ENCODE measurements at regions not wholly inside any gene's neighbourhood (a gene's known extent, or its start where the extent isn't known, plus 50 kb on each side); places are given as distances from the start of the nearest gene placed in this dataset.

DNA sequence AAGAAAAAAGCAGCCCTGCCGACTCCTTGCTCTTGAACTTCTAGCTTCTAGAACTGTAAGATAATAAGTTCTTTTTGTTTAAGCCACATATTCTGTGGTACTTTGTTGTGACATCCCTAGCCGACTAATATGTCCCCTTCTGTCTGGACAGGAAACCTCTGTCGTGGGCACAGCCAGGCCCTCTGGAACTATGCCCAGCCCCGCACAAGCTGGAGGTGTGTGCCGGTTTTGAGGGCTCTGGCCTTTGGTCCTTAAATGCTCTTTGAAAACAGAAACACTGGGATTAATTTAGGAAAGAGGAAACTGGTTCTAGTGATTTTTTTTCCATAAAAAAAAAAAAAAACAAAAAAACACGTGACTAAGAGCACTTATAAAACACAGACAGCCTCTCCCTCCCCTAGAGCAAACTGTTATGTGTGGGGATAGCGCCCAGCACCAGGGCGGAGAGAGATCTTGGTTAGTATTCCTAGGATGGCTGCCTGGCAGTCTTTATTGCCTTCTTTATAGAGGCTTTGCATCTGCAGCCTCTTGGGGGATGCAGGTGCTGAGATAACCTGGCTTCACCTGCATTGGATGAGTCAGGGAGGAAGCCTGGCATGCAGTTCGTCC is 244.3 kb downstream of the NFATC2 start:
- in situ Hi-C loops (cut with MboI; ENCODE audit: low sequenced_read_pairs): no loop called here
- peaks cover 5% of the 10 kb centered on the region; the same call in 1 of the 2 replicates for H3K9me3 ChIP-seq
- no peak overlapping the region for H3K4me3 ChIP-seq
- no peaks in the 10 kb centered on the region for H3K4me1 ChIP-seq
- no peaks in the 10 kb centered on the region for H3K36me3 ChIP-seq (replicated peaks)
- no peak for DNase-seq (ENCODE audit: low spot score in 2 of 2)
- 0 out of 2 replicates have a peak, but pooled peaks cover 2% of the 10 kb centered on the region for H3K27me3 ChIP-seq (ENCODE audit: low read depth)

DNA sequence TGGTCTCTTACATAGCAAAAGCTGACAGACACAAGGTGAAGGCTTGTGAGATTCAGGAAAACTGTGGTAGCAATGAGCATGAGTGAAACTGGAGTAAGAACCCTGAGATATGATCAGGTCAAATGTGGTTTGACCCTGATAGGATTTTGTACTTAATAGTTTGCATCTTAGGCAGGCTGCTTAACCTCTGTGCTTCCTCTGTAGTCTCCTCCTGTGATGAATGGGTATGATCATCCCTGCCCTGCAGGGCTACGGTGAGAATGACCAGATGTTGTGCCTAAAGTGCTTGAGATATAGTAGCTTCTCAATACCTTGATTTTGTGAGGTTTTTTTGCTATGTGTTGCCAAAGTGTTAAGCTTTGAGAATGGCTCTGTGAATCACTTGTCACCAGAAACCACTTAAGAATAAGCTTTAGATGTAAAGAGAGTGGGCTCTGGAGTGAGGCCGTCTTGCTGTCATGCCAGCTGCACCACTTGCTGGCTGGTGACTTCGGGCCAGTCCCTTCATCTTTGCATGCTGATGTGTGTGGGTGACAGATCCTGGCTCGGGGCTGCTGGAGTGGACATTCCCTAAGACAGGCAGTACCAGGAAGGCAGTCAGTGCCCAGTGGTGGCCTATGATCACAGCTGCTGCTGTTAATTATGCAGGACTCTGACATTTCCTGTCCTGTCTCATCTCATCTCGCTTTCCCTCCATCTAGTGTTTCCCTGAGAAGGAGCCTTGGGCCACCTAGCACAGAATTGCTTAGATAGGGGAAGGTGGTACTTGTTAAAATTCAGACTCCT is 254.7 kb downstream of the NFATC2 start:
- Histone ChIP-seq H3K4me3 (no peak overlapping the region), H3K27me3 (ENCODE audit: low read depth) (peaks cover 2% of the 10 kb centered on the region; the same call in 1 of the 2 replicates), H3K4me1 (no peaks in the 10 kb centered on the region), H3K36me3 (replicated peaks) (no peaks in the 10 kb centered on the region), H3K9me3 (no peaks in the 10 kb centered on the region; the same call in 1 of the 2 replicates)
- in situ Hi-C loops (cut with MboI; ENCODE audit: low sequenced_read_pairs): no loop called here
- no peak for DNase-seq (ENCODE audit: low spot score in 2 of 2)

DNA sequence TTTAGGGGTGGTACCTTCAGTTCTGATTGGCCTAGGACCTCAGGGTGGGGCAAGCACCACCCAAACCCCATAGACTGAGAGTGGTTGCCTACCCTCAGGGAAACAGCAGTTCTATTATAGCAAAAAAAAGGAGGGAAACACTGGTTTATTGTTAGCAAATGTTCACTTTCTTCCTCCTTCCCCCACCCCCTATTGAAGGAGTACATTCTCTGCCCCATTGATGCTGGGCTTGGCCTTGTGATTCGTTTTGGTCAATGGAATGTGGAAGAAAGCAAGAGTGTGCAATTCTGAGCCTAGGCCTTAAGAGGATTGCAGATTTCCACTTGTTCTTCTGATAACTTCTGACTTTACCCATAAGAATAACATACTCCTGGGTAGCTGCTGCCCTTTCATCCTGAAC is 255.8 kb downstream of the NFATC2 start:
- DNase-seq (ENCODE audit: low spot score in 2 of 2): no peak
- Histone ChIP-seq H3K4me3 (no peak overlapping the region), H3K4me1 (no peaks in the 10 kb centered on the region), H3K9me3 (no peaks in the 10 kb centered on the region; the same call in 1 of the 2 replicates), H3K36me3 (replicated peaks) (no peaks in the 10 kb centered on the region), H3K27me3 (ENCODE audit: low read depth) (peaks cover 2% of the 10 kb centered on the region; the same call in 1 of the 2 replicates)
- in situ Hi-C loops (cut with MboI; ENCODE audit: low sequenced_read_pairs): no loop called here

DNA sequence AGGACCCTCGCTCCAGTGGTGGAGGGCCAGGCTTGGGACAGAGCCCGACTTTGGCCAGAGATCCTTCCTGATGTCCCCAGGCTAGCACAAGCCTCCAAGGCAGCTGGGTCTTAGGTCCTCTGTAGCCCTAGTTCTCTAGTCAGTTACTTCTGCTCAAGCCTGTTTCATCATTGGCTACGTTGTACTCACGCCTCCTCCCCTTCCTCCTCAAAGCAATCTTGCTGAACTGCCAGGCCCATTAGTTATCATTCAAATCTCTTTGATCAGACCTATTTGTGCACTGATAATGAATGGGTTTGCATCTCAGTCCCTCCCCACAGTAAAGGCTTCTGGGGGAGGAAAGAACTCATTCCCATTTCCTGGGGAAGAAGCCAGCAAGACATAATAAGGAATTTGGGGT is 256.8 kb downstream of the NFATC2 start:
- in situ Hi-C loops (cut with MboI; ENCODE audit: low sequenced_read_pairs): no loop called here
- no peaks in the 10 kb centered on the region for H3K36me3 ChIP-seq (replicated peaks)

DNA sequence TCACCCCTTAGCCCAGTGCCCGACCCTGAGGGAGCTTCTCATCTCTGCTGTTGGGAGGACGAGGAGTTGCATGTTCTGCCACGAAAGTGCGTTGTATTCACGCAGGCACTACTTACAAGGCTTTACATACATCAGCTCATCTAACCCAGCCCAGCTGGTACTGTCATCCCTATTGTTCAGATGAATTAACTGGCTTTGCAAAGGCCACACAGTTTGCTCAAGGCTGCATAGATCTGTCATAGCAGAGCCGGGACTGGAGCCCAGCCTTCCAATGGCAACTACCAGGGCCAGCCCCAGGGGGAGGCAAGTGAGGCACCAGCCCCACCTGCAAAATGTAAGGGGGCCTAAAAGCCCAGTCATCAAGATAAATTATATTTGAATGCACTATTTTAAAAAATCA is 257.6 kb downstream of the NFATC2 start:
- DNase-seq (ENCODE audit: low spot score in 2 of 2): no peak
- H3K4me1 ChIP-seq: no peaks in the 10 kb centered on the region
- no peaks in the 10 kb centered on the region for H3K36me3 ChIP-seq (replicated peaks)
- H3K9me3 ChIP-seq: no peaks in the 10 kb centered on the region; the same call in 1 of the 2 replicates
- H3K27me3 ChIP-seq (ENCODE audit: low read depth): peaks cover 2% of the 10 kb centered on the region
- no peak overlapping the region for H3K4me3 ChIP-seq
- in situ Hi-C loops (cut with MboI; ENCODE audit: low sequenced_read_pairs): no loop called here

More for the DNA sequence above, 256.8 kb downstream of the NFATC2 start:
- Histone ChIP-seq H3K9me3 (no peaks in the 10 kb centered on the region; the same call in 1 of the 2 replicates), H3K4me1 (no peaks in the 10 kb centered on the region), H3K4me3 (no peak overlapping the region), H3K27me3 (ENCODE audit: low read depth) (peaks cover 2% of the 10 kb centered on the region; the same call in 1 of the 2 replicates)
- no peak for DNase-seq (ENCODE audit: low spot score in 2 of 2)

DNA sequence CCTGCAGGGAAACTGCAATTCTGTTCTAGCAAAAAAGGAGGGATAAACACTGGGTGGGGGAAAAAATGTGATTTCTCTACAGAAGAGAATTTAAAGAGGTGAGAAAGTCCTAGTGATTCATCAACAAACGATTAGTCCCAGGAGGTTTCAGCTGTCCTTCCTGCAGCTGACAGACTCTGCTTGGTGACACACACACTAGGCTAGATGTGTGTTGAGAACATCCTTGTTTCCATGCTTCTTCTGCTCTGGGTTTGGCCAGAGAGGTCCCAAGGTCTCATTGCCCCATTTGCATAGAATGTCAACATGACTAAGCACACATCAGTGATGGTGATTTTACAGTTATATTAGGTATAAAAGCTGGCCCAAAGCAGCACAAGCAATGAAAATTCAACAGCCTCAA is 258.3 kb downstream of the NFATC2 start:
- in situ Hi-C loops (cut with MboI; ENCODE audit: low sequenced_read_pairs): no loop called here
- DNase-seq (ENCODE audit: low spot score in 2 of 2): no peak

DNA sequence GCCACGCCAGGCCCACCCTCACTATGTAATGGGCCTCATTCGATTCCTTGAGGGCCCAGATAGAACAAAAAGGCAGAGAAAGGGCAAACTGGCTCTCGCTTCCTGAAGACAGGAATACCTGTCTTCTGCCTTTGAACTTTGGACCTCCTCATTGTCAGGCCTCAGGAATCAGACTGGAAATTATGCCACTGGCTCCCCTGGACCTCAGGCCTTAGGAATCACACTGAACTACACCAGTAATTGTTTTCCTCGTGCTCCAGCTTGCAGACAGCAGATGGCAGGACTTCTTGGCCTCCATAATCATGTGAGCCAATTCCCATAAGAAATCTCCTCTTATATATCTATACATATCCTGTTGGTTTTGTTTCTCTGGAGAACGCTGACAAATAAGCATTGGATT is 258.6 kb upstream of the KCNG1 start:
- no peak overlapping the region for H3K4me3 ChIP-seq
- no peaks in the 10 kb centered on the region; the same call in 1 of the 2 replicates for H3K9me3 ChIP-seq
- H3K27me3 ChIP-seq (ENCODE audit: low read depth): peaks cover 7% of the 10 kb centered on the region
- in situ Hi-C loops (cut with MboI; ENCODE audit: low sequenced_read_pairs): no loop called here
- H3K36me3 ChIP-seq (replicated peaks): no peaks in the 10 kb centered on the region
- no peak for DNase-seq (ENCODE audit: low spot score in 2 of 2)
- no peaks in the 10 kb centered on the region for H3K4me1 ChIP-seq

More for the DNA sequence above, 258.3 kb downstream of the NFATC2 start:
- Histone ChIP-seq H3K27me3 (ENCODE audit: low read depth) (peaks cover 2% of the 10 kb centered on the region), H3K36me3 (replicated peaks) (no peaks in the 10 kb centered on the region), H3K9me3 (no peaks in the 10 kb centered on the region; the same call in 1 of the 2 replicates), H3K4me1 (no peaks in the 10 kb centered on the region), H3K4me3 (no peak overlapping the region)

DNA sequence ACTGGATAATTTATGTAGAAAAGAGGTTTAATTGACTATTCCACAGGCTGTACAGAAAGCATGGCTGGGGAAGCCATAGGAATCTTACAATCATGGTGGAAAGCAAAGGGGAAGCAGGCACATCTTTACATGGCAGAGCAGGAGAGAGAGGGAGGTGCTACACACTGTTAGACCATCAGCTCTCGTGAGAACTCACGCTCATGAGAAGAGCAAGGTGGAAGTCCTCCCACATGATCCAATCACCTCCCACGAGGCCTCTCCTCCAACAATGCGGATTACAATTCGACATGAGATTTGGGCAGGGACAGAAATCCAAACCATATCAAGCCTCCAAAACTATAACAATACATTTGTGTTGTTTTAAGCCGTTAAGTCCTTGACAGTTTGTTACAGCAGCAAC is 257.1 kb upstream of the KCNG1 start:
- in situ Hi-C loops (cut with MboI; ENCODE audit: low sequenced_read_pairs): no loop called here
- Histone ChIP-seq H3K4me1 (no peaks in the 10 kb centered on the region), H3K27me3 (ENCODE audit: low read depth) (peaks cover 11% of the 10 kb centered on the region), H3K9me3 (no peaks in the 10 kb centered on the region; the same call in 1 of the 2 replicates), H3K4me3 (no peak overlapping the region), H3K36me3 (replicated peaks) (no peaks in the 10 kb centered on the region)
- DNase-seq (ENCODE audit: low spot score in 2 of 2): no peak

DNA sequence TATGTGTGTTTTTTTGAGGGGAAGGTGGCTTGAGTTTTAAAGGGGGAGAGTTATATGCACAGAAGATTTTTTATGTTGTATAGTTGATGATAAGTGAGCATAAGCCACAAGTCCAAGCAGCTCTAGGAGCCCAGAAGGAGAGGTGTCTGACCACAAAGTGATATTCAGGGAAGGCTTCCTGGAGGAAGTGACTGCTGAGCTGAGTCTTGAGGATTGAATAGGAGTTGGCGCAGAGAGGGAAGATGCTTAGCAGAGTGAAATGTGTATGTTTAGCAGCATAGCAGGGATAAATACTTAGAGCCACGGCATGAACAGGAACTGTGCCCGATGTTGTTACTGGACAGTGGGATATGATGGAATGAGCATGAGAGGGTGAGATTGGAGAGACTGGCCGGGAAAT is 255.1 kb upstream of the KCNG1 start:
- Histone ChIP-seq H3K27me3 (ENCODE audit: low read depth) (peaks cover 11% of the 10 kb centered on the region), H3K36me3 (replicated peaks) (no peaks in the 10 kb centered on the region), H3K4me1 (no peaks in the 10 kb centered on the region), H3K9me3 (no peaks in the 10 kb centered on the region; the same call in 1 of the 2 replicates), H3K4me3 (no peak overlapping the region)
- DNase-seq (ENCODE audit: low spot score in 2 of 2): no peak
- in situ Hi-C loops (cut with MboI; ENCODE audit: low sequenced_read_pairs): no loop called here

DNA sequence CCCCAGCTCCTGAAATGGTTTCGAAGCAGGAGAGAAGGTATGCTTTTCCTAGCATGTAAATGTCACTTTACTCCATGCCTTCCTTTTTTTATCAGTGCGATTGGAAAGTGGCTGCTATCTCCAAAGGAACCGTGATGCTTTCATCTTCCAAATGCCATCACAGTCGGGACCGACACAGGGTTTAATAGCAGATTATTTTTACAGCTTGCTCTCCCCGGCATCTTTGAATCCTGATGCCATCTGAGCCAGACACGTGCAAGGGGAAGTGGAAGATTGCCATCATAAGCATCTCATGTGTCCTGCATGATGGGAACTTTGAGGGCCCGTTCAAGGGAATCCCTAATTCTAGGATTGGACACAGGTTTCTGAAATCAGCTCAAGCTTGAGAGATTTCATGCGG is 253.4 kb upstream of the KCNG1 start:
- Histone ChIP-seq H3K36me3 (replicated peaks) (no peaks in the 10 kb centered on the region), H3K9me3 (no peaks in the 10 kb centered on the region; the same call in 1 of the 2 replicates), H3K4me3 (no peak overlapping the region), H3K27me3 (ENCODE audit: low read depth) (peaks cover 11% of the 10 kb centered on the region), H3K4me1 (no peaks in the 10 kb centered on the region)
- in situ Hi-C loops (cut with MboI; ENCODE audit: low sequenced_read_pairs): no loop called here
- no peak for DNase-seq (ENCODE audit: low spot score in 2 of 2)

DNA sequence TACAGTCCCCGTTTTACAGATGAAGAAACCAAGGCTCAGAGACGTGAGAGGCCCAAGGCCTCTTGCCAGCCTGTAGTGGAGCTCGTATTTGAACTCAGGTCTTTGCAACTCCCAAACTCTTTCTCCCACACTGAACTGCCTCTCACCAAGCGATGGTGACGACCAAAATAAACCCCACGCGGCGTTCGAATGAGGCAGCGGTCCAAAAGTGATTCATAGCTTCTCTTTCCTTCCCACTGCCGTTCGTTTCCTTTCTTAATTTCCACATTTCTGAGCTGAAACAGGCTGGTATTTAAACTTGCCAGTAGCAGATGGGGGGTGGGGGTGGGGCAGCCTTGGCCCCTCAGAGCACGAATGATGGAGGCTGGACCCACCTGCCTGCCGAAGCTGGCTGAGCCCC is 252.9 kb upstream of the KCNG1 start:
- no peak for DNase-seq (ENCODE audit: low spot score in 2 of 2)
- no peaks in the 10 kb centered on the region; the same call in 1 of the 2 replicates for H3K9me3 ChIP-seq
- H3K27me3 ChIP-seq (ENCODE audit: low read depth): peaks cover 11% of the 10 kb centered on the region
- in situ Hi-C loops (cut with MboI; ENCODE audit: low sequenced_read_pairs): no loop called here
- no peaks in the 10 kb centered on the region for H3K36me3 ChIP-seq (replicated peaks)
- H3K4me3 ChIP-seq: no peak overlapping the region
- no peaks in the 10 kb centered on the region for H3K4me1 ChIP-seq

DNA sequence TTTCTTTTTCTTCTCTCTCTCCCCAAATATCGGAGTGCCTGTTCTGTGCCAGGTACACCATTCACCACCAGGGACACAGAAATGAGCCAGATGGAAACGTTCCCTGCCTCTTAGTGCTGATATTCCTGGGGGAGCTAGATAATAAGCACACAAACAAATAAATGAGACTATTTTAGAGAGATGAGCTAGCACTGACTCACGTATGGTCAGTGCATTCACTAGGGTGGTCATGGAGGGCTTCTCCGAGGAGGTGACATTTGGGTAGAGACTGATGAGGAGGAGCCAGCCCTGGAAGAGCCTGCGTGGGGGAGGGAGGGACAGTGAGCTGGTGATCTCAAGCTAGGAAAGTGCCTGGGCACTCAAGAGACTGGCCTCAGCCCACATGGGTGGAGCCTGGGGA is 252.3 kb upstream of the KCNG1 start:
- Histone ChIP-seq H3K4me1 (no peaks in the 10 kb centered on the region), H3K36me3 (replicated peaks) (no peaks in the 10 kb centered on the region), H3K9me3 (no peaks in the 10 kb centered on the region; the same call in 1 of the 2 replicates), H3K4me3 (no peak overlapping the region), H3K27me3 (ENCODE audit: low read depth) (peaks cover 11% of the 10 kb centered on the region)
- in situ Hi-C loops (cut with MboI; ENCODE audit: low sequenced_read_pairs): no loop called here
- DNase-seq (ENCODE audit: low spot score in 2 of 2): no peak

DNA sequence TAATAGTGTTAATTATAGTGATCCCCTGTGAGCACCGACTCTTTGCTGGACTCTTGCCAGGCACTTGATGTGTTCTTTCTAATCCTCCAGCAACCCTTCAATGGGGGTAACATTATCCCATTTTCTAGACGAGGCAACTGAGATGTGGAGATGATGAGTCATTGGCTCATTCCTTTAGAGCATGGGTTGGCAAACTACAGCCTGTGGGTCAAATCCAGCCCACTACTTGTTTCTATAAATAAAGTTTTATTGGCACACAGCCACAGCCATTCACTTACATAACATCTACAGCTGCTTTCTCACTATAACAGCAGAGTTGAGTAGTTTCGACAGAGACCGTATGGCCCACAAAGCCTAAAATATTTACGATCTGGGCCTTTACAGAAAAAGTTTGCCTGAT is 249.5 kb upstream of the KCNG1 start:
- H3K9me3 ChIP-seq: no peaks in the 10 kb centered on the region; the same call in 1 of the 2 replicates
- no peaks in the 10 kb centered on the region for H3K4me1 ChIP-seq
- peaks cover 11% of the 10 kb centered on the region for H3K27me3 ChIP-seq (ENCODE audit: low read depth)
- DNase-seq (ENCODE audit: low spot score in 2 of 2): no peak
- in situ Hi-C loops (cut with MboI; ENCODE audit: low sequenced_read_pairs): no loop called here
- no peaks in the 10 kb centered on the region for H3K36me3 ChIP-seq (replicated peaks)
- H3K4me3 ChIP-seq: no peak overlapping the region

DNA sequence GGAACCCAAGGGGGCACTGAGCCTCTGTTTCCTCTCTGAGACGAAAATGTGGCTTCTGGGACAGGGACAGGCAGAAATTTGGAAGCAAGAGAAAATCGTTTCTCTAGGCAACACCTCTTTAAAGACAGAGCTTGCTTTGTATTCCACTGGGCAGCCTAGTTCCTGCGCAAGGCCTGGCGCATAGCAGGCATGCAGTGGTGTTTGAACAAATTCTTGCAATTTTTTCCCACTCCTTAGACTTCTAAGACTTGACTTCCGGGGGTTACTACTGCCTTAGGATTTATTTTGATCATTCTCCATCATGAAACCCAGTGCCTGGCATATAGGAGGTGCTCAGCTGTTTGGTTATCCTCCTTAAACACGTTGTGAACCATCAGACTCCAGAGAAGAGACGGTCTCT is 249.0 kb upstream of the KCNG1 start:
- no peaks in the 10 kb centered on the region for H3K4me1 ChIP-seq
- H3K9me3 ChIP-seq: no peaks in the 10 kb centered on the region; the same call in 1 of the 2 replicates
- H3K4me3 ChIP-seq: no peak overlapping the region
- DNase-seq (ENCODE audit: low spot score in 2 of 2): no peak
- H3K27me3 ChIP-seq (ENCODE audit: low read depth): peaks cover 11% of the 10 kb centered on the region
- in situ Hi-C loops (cut with MboI; ENCODE audit: low sequenced_read_pairs): no loop called here
- H3K36me3 ChIP-seq (replicated peaks): no peaks in the 10 kb centered on the region

Measured in HAP-1 (cell line).